ENCODE measurements at regions not wholly inside any gene's neighbourhood (a gene's known extent, or its start where the extent isn't known, plus 50 kb on each side); places are given as distances from the start of the nearest gene placed in this dataset.
"Not testable (repeated sequence)": the region's sequence is repeated elsewhere in the genome, so short reads cannot be mapped to it uniquely, and the experiment has no call there.

DNA sequence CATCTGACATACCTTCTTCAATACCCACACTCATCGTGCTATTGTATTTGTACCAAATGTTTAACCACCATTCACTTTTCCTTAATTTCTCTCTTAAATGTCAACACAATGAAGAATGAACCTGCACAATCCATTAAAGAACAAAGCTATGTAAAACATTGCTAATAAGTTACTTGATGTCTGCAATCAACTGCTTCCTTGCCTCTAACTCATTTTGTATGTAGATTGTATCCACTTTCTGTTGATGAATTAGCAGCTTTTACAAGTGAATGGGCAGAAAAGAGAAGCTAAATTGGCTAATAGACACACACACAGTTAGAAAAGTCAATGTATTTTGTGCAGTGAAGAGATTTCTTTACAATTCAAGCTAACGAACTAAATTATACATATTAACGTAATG is 212.5 kb upstream of the NDST3 start:
- no peak for DNase-seq

DNA sequence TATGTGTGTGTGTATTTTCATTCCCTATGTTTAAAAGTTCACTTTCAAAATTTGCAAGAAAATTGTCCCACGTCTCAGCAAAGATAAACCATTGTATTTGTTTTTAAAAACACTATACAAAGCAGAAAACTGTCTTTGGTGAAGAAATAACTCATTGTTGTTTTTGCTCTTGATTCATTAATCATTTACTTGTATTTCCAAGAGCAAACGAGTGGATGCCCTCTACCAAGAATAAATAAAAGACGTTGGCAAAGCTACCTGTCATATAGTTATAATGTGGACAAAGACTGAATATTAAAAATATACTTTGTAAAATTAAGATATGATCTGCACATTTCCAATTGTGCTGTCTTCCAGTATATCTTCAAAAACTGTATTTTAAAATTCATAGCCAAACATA is 210.9 kb upstream of the NDST3 start:
- DNase-seq = no peak

DNA sequence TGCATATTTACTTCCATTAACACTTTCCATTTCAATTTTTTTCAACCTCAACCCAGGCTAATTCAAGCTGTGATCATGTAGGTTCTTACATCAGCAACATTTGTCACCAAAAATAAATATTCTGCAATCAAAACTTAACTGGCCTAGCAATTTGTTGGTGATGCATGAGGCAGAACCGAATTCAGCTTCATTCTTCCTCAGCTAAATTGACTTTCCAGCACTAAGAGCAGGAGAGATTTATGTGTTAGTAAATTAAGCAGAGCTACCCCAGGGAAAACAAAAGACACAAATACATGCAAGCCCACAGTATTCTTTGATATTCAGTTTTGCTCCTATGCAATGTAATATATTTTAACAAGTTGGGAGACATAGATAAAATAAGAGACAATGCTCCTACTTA is 208.7 kb upstream of the NDST3 start:
- no peak for DNase-seq

DNA sequence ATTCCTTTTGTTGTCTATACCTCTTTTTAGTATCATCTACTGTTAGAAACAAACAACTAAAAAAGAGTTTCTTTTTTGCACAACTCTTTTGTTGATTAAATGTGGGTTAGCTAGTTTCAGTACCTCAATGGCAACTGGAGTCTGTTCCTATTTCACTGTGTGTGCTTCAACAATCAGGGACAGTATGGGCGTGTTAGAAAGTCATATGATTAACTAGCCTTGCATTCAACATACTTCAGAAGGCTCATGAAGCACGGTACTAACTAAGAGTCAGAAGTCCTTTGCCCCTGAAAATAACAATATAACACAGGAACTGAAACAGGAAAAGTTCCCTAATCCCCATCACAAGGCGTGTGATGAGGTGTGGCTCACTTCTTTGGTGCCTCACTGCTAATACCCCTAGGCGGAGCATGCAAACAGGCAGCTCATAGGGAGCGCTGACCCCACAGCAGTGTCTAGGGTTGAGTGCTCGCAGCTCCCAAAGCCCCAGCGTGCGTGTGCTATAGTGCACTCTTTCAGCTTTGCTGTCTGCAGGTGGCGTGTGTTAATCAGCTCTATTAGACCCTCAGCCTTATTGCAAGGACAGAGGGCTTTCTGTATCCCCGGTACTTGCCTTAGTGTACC is 203.1 kb upstream of the NDST3 start:
- no peak for DNase-seq

DNA sequence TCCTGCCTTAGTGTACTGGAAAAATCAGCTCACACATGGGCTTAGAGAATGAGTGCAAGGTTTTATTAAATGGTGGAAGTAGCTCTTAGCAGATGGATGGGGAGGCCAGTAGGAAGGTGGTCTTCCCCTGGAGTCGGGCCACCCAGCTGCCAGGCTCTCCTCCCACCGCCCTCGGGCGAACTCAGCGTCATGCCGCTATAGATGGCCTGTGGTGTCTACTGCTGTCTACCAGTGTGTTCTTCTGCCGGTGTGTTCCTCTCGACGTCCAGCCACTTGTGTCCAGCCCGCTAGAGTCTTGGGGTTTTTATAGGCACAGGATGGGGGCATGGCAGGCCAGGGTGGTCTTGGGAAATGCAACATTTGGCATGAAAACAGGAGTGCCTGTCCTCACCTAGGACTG is 198.7 kb upstream of the NDST3 start:
- no peak for DNase-seq

DNA sequence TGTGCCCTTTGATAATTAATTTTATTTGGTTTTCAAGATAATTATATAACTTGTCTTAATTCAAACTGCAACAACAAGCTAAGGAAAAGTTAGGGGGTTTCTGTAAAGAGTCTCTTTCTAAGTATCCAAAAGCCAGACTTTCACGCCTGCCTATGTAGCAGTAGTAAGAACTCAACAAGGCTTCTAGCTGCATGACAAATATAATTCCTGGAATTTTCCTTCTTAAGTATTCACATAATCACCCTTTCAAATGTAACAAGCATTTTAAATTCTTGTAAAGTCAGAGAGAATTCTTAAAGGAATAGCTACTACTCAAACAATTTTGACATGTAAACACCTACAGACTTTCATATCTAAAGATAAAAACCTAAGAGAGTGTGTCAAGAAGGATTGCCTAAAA is 189.7 kb upstream of the NDST3 start:
- DNase-seq = no peak

DNA sequence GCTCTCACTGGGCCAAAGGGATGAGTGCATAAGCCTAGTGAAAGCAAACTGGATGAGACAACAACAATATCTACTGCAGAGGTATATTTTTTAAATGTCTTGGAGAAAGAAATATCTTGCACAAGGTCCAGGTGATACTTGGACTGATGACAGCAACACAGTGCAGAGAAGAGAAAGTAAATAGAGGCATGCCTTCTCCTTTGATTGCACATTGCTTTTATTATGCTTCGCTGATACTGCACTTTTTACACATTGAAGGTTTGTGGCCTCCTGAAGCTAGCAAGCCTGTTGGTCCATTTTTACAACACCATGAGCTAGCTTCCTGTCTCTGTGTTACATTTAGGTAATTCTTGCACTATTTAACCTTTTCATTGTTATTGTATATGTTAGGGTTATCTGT is 189.0 kb upstream of the NDST3 start:
- DNase-seq = no peak

DNA sequence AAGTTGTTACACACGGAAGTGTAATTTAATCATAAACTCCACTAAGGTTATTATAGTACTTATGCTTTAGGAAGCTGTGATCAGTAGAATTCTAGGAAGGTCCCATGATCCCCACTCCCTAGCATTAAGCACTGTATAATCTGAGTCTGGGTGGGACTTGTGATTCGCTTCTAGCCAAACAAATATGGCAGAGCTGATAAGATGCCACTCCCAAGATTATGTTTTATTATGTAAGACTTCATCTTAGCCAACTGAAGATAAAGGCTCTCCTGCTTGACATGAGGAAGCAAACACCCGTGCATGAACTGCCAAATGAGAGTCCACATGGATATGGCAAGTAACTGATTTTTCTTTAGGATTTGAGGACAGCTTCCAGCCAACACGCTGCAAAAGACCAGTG is 186.4 kb upstream of the NDST3 start:
- no peak for DNase-seq

DNA sequence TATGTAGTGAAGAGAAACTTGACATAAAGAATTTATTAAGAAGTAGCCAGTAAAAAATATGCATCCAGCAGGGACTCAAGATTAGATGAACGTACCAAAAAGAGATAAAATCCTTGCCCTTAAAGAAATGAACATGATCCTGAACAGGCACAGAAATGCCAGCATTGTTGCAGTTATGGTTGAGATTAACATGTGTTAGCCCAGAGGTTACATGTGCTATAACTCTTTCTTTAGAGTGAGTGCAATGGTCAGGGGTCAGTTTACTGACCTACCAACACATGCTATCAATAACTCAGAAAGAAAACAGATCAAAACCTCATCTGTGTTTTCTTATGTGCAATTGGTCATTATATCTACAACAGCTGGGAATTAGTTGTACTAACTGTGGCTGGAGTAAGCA is 166.1 kb upstream of the NDST3 start:
- no peak for DNase-seq

DNA sequence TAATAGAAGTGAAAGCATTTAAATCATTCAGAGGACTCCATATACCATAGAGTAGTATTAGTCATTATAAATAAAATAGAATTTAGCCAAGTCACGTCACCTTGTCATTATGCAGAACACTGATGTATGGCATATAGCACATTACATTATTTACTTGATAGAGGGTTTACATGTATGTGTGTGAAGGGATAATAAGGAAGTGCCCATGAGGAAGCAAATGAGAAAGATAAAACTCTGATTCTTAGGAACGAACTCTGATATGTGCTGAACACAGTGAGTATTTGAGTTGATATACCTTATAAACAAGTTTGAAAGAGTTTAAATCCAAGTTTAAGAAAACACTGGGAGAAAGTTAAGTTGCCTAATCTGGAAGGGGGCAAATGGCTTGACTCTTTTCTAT is 160.5 kb upstream of the NDST3 start:
- DNase-seq = no peak

DNA sequence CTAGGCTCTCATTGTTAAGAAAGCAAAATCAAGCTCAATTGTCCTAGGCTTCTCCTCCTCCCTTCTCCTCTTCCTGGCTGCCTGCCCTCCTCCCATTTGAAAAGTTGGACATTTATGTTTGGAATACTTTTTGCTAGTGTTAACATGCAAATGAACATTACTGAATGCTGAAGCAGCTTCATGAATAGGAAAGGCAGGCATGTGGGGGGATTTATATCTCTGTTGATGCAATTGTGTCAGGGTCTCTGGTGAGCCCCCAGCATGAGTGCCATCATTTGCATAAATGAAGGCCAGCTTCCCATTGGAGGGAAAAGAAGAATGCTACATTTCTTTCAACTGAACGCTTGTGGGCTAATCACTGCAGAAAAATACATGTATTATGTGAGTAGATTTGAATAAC is 160.1 kb upstream of the NDST3 start:
- DNase-seq = no peak

DNA sequence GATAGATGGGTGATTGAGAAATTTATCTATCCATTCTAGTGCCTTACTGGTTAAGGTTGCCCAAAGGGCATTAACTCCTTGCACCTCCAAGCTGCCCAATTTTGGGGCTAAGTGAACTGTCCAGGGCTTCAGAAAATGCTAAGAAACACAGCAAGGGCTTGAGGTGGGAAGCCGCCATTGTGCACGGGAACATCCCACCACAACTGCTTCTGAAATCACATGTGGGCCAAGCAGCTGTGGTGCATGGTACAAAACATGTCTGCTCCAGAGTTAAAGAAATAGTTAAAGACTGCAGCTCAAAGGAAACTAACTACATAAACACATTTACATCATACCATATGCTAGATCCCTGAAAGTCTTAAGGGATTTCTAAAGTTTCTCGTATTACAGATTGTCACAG is 144.3 kb upstream of the NDST3 start:
- no peak for DNase-seq

DNA sequence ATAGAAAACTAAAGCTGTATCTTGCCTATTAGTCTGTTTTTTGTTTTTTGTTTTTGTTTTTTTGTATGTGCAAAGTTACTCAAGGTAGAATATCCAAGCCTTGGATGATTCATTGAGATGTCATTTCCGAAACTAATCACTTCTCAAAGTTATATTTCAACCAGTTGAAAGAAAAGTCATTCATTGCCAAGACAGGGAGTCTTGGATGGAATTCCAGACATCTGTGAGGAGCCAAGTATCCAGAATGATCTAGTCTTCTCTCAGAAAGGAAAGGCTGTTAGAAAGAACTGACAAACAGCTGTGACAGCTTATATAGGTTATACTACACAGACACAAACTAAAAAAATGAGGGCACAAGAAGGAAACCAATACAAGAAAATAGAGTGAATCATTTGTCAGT is 141.1 kb upstream of the NDST3 start:
- no peak for DNase-seq

DNA sequence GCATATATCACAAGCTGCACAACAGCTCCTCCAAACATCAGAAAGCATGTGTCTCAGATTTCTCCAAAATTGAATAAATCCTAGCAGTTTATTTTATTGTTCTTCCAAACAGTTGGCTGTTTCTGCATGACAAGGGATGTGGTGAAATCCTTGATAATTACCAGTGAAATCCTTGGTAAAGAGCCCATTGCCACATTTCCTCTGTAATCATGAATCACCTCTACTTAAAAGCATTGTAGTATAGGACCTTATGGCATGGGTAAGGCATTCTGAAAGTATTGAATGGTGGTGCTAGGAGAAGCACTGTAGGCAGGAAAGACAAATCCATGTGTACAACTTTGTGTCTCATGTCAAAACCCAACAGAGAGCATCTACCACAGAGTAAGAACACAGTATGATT is 135.8 kb upstream of the NDST3 start:
- DNase-seq = no peak

DNA sequence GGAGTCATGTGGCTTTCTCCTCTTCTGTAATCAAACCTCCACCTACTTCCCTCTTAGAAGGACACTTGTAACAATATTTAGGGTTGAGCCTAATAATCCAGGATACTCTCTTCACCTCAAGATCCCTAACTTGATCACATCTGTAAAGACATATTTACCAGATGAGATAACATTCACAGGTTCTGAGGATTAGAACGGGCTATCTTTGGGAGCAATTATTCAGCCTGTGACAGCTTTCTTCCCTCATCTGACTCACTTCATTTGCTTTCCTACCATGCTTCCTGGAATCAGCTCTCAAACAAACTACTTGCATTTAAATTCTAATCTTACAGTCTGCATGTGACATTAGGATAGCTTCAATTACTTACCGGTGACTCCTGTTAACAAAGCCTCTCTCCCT is 133.5 kb upstream of the NDST3 start:
- DNase-seq = no peak

DNA sequence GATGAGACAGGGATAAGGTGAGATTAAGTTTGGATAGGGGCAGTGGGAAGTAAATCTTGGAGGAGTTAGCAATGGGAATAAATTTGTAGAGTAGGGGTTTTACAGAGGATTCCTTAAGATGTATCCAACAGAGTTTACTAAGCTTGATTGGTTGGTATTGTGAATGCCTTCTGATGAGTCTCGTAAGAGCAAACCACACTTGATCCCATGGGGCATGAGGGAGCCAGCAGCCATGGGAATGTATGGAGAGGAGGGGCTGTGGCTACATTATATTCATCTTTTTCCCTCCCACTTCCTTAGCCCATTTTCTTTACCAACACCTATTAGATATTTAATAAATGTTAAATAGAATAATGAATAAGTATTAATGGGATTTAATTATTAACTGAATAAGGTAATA is 126.6 kb upstream of the NDST3 start:
- DNase-seq = no peak

DNA sequence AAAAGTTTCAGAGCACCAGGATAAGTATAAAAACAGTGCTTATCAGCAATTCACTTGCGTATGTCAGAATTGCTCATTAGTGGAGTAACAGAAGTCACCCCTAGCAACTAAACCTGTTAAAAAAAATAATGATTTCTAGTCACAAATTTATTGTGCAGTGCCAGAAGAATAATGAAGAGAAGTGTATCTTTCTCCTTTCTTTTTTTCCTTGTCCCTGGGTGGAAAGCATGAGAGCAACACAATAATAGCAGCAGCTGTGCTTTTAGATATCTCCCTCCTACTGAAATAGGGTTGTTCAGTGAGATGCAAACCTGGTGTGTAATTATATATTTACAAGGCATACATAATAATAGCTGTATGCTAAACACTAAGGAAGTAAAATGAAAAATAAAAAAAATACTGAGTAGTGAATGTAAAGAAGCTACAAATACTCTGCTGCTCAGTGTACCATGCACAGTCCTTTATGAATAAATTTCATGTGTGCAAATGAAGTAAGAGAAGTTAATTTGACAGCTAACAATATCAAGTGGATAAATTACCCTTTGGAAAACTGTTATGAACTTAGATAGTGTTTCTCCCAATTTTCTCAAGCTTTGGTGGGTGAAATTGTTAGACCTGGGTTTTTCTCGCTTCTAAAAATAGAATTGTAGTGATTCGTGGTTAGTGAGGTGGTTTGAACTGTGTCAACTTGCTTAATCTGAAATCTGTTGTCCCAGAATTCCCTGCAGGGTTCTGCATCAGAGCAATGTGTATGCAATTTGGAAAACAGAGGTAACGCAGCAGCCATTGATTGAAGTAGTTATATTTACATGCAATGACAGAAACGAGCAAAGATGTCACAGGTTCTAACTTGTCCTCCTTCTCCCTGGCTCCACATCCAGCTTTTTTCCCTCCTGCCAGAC is 125.7 kb upstream of the NDST3 start:
- DNase-seq = no peak

DNA sequence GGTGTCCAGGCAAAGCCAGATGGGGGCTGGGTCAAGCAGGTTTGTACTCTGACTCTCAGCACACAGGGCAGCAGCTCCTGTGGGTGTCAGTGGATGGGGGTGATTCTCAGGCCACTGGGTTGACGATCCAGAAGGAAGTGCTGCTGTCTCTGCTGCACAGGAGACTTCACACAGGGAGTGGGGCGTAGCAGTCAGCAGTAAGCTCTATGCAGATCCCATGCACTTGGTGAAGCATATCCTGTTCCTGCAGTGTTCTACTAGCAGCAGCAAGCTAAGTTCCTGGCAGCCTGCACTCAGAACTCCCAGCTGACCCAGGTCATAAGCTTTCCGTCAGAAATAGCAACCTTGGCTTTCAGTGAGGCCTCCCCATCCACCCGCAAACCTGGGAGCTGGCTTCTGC is 117.6 kb upstream of the NDST3 start:
- DNase-seq = no peak

DNA sequence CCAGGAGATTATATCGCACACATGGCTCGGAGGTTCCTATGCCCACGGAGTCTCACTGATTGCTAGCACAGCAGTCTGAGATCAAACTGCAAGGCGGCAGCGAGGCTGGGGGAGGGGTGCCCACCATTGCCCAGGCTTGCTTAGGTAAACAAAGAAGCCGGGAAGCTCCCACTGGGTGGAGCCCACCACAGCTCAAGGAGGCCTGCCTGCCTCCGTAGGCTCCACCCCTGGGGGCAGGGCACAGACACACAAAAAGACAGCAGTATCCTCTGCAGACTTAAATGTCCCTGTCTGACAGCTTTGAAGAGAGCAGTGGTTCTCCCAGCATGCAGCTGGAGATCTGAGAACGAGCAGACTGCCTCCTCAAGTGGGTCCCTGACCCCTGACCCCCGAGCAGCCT is 112.0 kb upstream of the NDST3 start:
- DNase-seq = not testable (repeated sequence)

DNA sequence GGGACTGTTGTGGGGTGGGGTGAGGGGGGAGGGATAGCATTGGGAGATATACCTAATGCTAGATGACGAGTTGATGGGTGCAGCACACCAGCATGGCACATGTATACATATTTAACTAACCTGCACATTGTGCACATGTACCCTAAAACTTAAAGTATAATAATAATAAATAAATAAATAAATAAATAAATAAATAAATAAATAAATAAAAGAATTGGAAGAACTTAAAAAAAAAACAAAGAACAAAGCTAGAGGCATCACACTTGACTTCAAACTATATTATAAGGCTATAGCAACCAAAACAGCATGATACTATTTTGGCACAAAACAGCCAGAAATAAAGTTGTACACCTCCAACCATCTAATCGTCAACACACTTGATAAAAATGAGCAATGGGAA is 106.5 kb upstream of the NDST3 start:
- DNase-seq = not testable (repeated sequence)

DNA sequence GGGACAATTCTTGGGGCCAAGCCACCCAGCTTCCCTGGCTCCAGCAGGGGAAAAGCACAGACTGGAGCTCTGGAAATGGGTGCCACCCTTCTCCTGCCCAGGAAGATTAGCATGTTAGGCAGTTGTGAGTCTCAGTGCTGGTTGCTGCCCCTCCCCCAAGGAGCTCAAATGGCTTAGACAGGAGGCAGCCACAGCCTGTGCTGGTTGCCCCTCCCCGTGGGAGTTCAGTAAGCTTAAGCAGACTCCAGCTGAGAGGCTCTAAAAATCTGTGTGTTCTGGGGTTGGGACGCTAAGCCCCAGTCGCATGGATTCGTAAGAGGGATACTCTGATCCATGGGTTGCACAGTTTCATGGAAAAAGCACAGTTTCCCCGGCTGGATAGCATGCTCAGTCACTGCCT is 92.7 kb upstream of the NDST3 start:
- DNase-seq = no peak

DNA sequence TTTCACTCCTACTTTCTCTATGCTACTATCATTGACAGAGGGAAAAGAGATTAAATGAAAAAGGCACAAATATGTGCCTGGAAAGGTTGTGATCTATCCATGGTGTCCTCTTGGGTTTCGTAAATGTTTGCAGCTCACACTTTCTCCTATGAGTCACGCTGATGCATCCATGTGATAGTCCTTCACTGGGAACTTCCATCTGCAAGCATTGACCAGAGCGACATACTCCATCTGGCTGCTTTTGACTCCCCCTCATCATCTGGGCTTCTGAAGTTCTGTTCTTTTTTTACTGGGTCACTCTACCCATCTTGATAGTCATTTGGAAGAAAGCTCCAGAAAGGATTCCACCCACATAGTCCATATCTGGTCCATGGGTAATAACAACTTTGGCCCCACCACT is 84.7 kb upstream of the NDST3 start:
- no peak for DNase-seq

DNA sequence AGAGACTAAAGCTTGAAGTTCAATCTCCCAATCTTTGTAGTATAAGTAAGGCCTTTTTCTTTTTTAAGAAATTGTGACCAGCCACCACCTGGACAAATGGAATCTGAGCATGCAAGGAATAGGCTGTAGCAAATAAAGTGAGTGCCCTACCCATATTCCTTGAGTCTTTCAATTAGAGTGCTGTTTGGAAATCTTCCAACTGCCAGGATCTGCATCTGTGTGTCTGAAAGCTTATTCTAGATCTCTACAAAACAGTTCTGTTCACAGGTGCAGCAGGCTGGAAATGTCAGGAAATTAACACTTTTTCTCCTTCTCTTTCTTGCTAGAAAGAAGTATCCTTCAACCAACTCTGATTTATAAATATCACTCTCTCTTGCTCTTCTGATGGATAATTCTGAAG is 76.7 kb upstream of the NDST3 start:
- DNase-seq = no peak

DNA sequence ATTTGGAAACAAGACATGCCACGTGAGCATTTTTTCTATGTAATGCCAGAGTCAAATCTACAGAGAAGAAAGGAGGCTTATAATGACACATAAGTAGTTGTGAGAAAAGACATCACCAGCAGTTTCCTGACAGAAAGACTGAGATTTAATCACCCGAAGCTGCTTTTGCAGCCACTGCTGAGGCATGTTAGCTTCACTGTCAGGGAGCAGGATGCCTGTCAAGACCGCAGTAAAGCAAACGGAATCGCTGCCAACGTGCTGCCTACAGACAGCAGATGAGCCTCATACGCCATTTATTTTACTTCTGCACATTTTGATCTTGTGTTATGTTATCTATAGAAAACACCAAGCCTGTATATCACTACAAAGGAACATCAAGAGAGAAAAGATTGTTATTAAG is 68.7 kb upstream of the NDST3 start:
- DNase-seq = no peak

DNA sequence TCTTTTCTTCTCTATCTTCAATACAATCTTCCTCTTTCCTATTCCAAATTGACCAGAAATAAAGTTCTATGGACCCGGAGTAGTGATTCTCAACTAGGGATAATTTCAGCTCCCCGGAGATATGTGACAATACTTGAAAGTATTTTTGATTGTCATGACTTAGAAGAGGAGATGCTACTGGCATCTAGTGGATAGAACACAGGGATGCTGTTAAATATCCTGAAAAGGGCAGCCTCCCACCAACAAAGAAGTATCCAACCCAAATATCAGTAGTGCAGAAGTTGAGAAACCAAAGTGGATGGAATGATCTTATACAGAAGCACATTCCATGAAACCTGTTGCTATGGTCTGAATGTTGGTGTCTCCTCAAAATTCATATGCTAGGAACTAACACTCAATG is 65.7 kb upstream of the NDST3 start:
- DNase-seq = no peak

Measured in activated effector memory CD4-positive, alpha-beta T cell treated with anti-CD3 and anti-CD28 coated beads, Interleukin-2, amount 50 U/mL, for 16 hours (primary cell).